NCI-H2171 (cell line): ENCODE measurements at regions not wholly inside any gene's neighbourhood (a gene's known extent, or its start where the extent isn't known, plus 50 kb on each side); places are given as distances from the start of the nearest gene placed in this dataset.
A peak's percentile ranks its signal among the peaks of the same experiment; 100 is the strongest.

ENCODE experiments used
- DNase-seq: peaks from one replicate; lab custom pipeline; 2025; lab: John Stamatoyannopoulos, UW

- no peak for DNase-seq
Observed at GRCh38 chr5:124583469-124584350, 162.7 kb downstream of the ZNF608 start.

- peak; percentile 59 for DNase-seq
Observed at GRCh38 chr5:124582561-124582840, 163.9 kb downstream of the ZNF608 start.

- DNase-seq, result no peak
Observed at GRCh38 chr5:124581738-124582560, 164.5 kb downstream of the ZNF608 start.

- DNase-seq, result no peak
Observed at GRCh38 chr5:124580925-124581737, 165.3 kb downstream of the ZNF608 start.

- no peak for DNase-seq
Observed at GRCh38 chr5:124580512-124580911, 165.9 kb downstream of the ZNF608 start.

- DNase-seq, result no peak
Observed at GRCh38 chr5:124576848-124577409, 169.5 kb downstream of the ZNF608 start.

GRCh38 chr5:124575725-124576124, 170.7 kb downstream of the ZNF608 start:
- DNase-seq, result no peak

GRCh38 chr5:124574521-124575436, 171.7 kb downstream of the ZNF608 start:
- DNase-seq, result no peak

GRCh38 chr5:124572971-124573370, 173.5 kb downstream of the ZNF608 start:
- DNase-seq, result no peak

- peak; percentile 72 for DNase-seq
Observed at GRCh38 chr5:124570285-124571035, 176.0 kb downstream of the ZNF608 start.

- no peak for DNase-seq
Observed at GRCh38 chr5:124566875-124567450, 179.5 kb downstream of the ZNF608 start.

- DNase-seq, result no peak
Observed at GRCh38 chr5:124561451-124561850, 185.0 kb downstream of the ZNF608 start.

- DNase-seq, result no peak
Observed at GRCh38 chr5:124560370-124560769, 186.1 kb downstream of the ZNF608 start.

GRCh38 chr5:124557761-124558160, 188.7 kb downstream of the ZNF608 start:
- DNase-seq, result no peak

GRCh38 chr5:124554746-124555578, 191.5 kb downstream of the ZNF608 start:
- DNase-seq, result no peak

GRCh38 chr5:124553911-124554310, 192.5 kb downstream of the ZNF608 start:
- no peak for DNase-seq

- DNase-seq, result no peak
Observed at GRCh38 chr5:124552526-124552925, 193.9 kb downstream of the ZNF608 start.

- no peak for DNase-seq
Observed at GRCh38 chr5:124551939-124552279, 194.5 kb downstream of the ZNF608 start.

GRCh38 chr5:124550731-124551130, 195.7 kb downstream of the ZNF608 start:
- DNase-seq, result no peak
